ENCODE measurements at regions not wholly inside any gene's neighbourhood (a gene's known extent, or its start where the extent isn't known, plus 50 kb on each side); places are given as distances from the start of the nearest gene placed in this dataset.

DNA sequence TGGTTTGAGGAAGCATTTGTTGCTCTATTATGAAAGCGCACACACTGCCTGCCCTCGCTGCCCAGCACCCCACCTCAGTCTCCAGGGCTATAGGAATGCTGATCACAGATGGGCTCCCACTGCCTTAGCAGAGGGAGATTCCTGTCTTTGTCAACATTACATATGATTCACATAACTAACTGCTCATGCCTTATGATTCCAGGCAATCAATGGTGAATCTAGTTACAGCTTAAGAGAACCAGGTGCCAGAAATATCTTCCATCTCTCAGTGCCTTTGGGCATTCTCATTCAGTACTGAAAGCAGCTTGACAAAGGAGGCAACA lies 458.9 kb upstream of the C9orf72 start:
- no peak overlapping the region for H3K4me3 ChIP-seq (ENCODE audit: control insufficient read depth, low read depth, low read length)
- DNase-seq (ENCODE audit: low read depth), result no peak
- TF ChIP-seq, protein P1, sequence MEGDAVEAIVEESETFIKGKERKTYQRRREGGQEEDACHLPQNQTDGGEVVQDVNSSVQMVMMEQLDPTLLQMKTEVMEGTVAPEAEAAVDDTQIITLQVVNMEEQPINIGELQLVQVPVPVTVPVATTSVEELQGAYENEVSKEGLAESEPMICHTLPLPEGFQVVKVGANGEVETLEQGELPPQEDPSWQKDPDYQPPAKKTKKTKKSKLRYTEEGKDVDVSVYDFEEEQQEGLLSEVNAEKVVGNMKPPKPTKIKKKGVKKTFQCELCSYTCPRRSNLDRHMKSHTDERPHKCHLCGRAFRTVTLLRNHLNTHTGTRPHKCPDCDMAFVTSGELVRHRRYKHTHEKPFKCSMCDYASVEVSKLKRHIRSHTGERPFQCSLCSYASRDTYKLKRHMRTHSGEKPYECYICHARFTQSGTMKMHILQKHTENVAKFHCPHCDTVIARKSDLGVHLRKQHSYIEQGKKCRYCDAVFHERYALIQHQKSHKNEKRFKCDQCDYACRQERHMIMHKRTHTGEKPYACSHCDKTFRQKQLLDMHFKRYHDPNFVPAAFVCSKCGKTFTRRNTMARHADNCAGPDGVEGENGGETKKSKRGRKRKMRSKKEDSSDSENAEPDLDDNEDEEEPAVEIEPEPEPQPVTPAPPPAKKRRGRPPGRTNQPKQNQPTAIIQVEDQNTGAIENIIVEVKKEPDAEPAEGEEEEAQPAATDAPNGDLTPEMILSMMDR (conservative IDR thresholded peaks at IDR 0.05; ENCODE audit: control insufficient read depth, insufficient read depth, low read depth, low read length), result no peak

DNA sequence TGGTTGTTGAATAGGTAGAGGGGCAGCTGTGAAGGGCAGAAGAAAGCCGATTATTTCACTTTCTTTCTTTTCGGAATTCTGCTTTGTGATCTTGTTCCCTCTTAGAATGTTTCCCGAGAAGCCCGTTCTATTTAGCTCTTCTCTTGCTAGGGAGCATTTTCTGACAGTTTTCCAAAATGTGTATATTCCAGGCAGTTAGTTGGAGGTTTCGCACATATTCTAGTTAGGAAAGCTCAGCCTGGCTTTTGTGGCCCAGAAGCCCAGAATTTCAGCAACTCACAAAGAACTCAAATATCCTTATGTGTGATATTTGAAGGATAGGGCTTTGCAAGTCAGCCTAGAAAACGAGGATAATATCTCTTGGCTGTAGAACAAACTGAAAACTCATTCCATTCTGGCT lies 461.0 kb upstream of the C9orf72 start:
- TF ChIP-seq, protein P1 (conservative IDR thresholded peaks at IDR 0.05; ENCODE audit: control insufficient read depth, insufficient read depth, low read depth, low read length), result no peak
- no peak for DNase-seq (ENCODE audit: low read depth)
- no peak overlapping the region for H3K4me3 ChIP-seq (ENCODE audit: control insufficient read depth, low read depth, low read length)

DNA sequence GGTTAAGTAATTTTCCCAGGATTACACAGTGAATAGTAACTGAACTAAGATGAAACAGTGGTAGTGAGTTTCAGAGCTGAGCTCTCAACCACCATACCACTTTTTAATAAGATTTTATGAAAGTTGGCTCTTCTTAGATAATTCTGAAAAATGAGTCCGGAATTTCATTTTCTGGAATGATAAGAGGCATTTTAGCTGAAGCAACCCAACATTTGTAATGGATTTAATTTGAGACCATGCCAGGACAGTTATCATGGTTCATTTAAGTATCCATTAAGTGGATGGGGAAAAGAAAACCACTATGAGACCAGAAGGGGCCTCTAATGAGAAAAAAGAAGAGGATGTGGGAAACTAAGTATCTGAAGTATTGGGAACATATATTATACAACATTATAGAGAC lies 464.7 kb upstream of the C9orf72 start:
- TF ChIP-seq, protein P1 (conservative IDR thresholded peaks at IDR 0.05; ENCODE audit: control insufficient read depth, insufficient read depth, low read depth, low read length), result no peak
- no peak for DNase-seq (ENCODE audit: low read depth)
- no peak overlapping the region for H3K4me3 ChIP-seq (ENCODE audit: control insufficient read depth, low read depth, low read length)

DNA sequence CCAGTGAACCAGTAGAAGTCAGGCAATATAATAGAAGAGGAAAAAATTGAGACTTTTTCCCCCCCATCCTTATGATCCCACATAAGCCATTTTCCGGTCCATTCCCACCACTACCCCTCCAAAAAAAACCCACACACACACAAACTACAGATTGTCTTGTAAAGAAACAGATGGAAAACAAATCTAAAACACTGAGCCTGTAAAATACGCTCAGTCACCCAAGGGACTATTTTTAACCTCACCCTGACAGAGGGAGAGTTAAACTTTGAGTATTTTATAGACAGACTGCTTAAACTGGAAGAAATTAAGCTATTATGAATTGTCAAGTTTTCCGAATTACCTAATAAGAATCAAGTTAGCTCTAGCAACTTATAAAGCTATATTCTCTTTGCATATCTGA lies 471.8 kb upstream of the C9orf72 start:
- H3K4me3 ChIP-seq (ENCODE audit: control insufficient read depth, low read depth, low read length), result no peak overlapping the region
- TF ChIP-seq, protein P1 (conservative IDR thresholded peaks at IDR 0.05; ENCODE audit: control insufficient read depth, insufficient read depth, low read depth, low read length), result no peak
- DNase-seq (ENCODE audit: low read depth), result no peak

DNA sequence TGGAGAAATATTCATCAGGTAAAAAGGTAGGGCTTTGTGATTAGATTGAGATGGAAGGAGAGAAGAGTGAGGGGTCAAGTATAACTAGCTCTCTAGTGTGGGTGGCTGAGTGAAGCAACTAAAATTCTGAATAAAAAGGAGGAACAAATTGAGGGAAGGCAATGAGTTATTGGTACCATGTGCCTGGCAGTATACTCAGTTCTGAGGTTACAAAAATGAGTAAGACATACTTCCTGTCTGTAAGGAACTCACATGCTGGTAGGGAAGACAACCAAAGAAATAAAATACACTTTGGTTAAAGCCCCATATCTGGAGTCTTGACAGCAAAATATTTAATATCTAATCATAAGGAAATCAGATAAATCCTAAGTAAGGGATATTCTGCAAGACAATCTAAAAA lies 476.8 kb upstream of the C9orf72 start:
- TF ChIP-seq, protein P1 (conservative IDR thresholded peaks at IDR 0.05; ENCODE audit: control insufficient read depth, insufficient read depth, low read depth, low read length), result no peak
- H3K4me3 ChIP-seq (ENCODE audit: control insufficient read depth, low read depth, low read length), result no peak overlapping the region
- peak; percentile 4 for DNase-seq (ENCODE audit: low read depth)

DNA sequence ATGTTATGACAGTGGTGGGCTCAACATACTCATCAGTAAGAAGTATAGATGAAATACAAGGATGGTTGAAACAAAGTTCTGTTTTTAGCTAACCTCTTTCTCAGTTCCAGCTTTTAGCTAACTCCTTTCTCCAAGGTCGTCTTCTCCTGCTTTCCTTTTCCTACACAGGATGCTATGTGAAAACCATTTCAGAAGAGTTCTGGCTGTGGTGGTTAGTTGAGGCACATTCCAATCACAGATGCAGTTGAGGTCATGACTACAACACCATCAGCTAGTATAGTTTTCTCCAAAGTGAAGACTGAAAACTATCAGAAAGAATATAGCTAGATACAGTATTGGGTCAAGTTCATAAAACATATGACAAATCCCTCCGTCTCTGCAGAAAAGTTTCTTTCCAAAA lies 477.7 kb upstream of the C9orf72 start:
- no peak for DNase-seq (ENCODE audit: low read depth)
- TF ChIP-seq, protein P1 (conservative IDR thresholded peaks at IDR 0.05; ENCODE audit: control insufficient read depth, insufficient read depth, low read depth, low read length), result no peak
- H3K4me3 ChIP-seq (ENCODE audit: control insufficient read depth, low read depth, low read length), result no peak overlapping the region
